HEK293 (cell line): ENCODE measurements at regions not wholly inside any gene's neighbourhood (a gene's known extent, or its start where the extent isn't known, plus 50 kb on each side); places are given as distances from the start of the nearest gene placed in this dataset.

Experiments
- CTCF ChIA-PET: fragments of 350-600 bp; formaldehyde crosslinking; extraction: SDS; loops from one replicate; lab custom pipeline; 2021; ENCODE audit warnings: antibody characterized with exemption; lab: Yijun Ruan, JAX
- POLR2A ChIA-PET: fragments of 300-600 bp; formaldehyde crosslinking; extraction: SDS; loops from one replicate; lab custom pipeline; 2020; ENCODE audit warnings: antibody characterized with exemption, inconsistent platforms; lab: Yijun Ruan, JAX
- H3K27ac ChIP-seq: fragments of 200-500 bp; sonication (Bioruptor generic); 2 replicates; pipeline ENCODE4 v1.5.1; 2014; ENCODE audit warnings: low read depth, low read length, control low read depth, inconsistent platforms; ENCODE audit errors: extremely low read depth
- H3K36me3 ChIP-seq, 2 experiments: fragments of 200-500 bp in 1 of 2; sonication (Bioruptor generic) in 1 of 2; 1 replicate in 1 of 2; 2 replicates in 1 of 2; pipeline ENCODE4 v1.5.1; 2014 to 2017; ENCODE audit warnings: inconsistent platforms in 2 of 2, low read length in 2 of 2; ENCODE audit not compliant: control insufficient read depth in 2 of 2, insufficient read depth in 1 of 2
- H3K4me1 ChIP-seq: fragments of 200-500 bp; sonication (Bioruptor generic); 2 replicates; pipeline ENCODE4 v1.5.1; 2014; ENCODE audit warnings: mild to moderate bottlenecking, low read length, inconsistent platforms; ENCODE audit not compliant: control insufficient read depth, insufficient read depth
- H3K4me3 ChIP-seq: 2 replicates; pipeline ENCODE4 v1.5.1; 2011; ENCODE audit warnings: low read depth, mild to moderate bottlenecking, control low read depth, low read length, moderate library complexity
- H3K9me3 ChIP-seq: fragments of 200-500 bp; sonication (Bioruptor generic); 2 replicates; pipeline ENCODE4 v1.5.1; 2014; ENCODE audit warnings: low read depth, low read length, inconsistent platforms; ENCODE audit not compliant: control insufficient read depth, insufficient read depth
- GLI4 ChIP-seq: fragments of 450-650 bp; formaldehyde crosslinking; IDR thresholded peaks from 2 replicates; pipeline ENCODE4 v1.5.1; 2016; ENCODE audit warnings: missing biosample characterization, missing genetic modification characterization
- HIC1 ChIP-seq: fragments of 450-650 bp; formaldehyde crosslinking; IDR thresholded peaks from 2 replicates; pipeline ENCODE4 v1.5.1; 2016; ENCODE audit warnings: missing biosample characterization, missing genetic modification characterization
- KLF17 ChIP-seq: fragments of 450-650 bp; formaldehyde crosslinking; IDR thresholded peaks from 2 replicates; pipeline ENCODE4 v1.5.1; 2016; ENCODE audit warnings: missing biosample characterization, missing genetic modification characterization
- TCF7L2 ChIP-seq: IDR thresholded peaks from 2 replicates; pipeline ENCODE4 v1.6.1; 2011; ENCODE audit warnings: low read depth, mild to moderate bottlenecking, inconsistent platforms, low read length, moderate library complexity, borderline replicate concordance
- TSHZ1 ChIP-seq: fragments of 450-650 bp; formaldehyde crosslinking; IDR thresholded peaks from 2 replicates; pipeline ENCODE4 v1.5.1; 2016; ENCODE audit warnings: missing biosample characterization, missing genetic modification characterization, borderline replicate concordance
- YY1 ChIP-seq: fragments of 450-650 bp; formaldehyde crosslinking; IDR thresholded peaks from 2 replicates; pipeline ENCODE4 v1.5.1; 2018; ENCODE audit warnings: missing biosample characterization, missing genetic modification characterization
- ZFP3 ChIP-seq: fragments of 450-650 bp; formaldehyde crosslinking; IDR thresholded peaks from 2 replicates; pipeline ENCODE4 v1.5.1; 2016; ENCODE audit warnings: low read depth, missing biosample characterization, missing genetic modification characterization
- ZFP37 ChIP-seq: fragments of 450-650 bp; formaldehyde crosslinking; IDR thresholded peaks from 2 replicates; pipeline ENCODE4 v1.5.1; 2016; ENCODE audit warnings: missing biosample characterization, missing genetic modification characterization
- ZNF138 ChIP-seq: fragments of 450-650 bp; formaldehyde crosslinking; IDR thresholded peaks from 2 replicates; pipeline ENCODE4 v1.5.1; 2016; ENCODE audit warnings: missing biosample characterization, missing genetic modification characterization, borderline replicate concordance
- ZNF140 ChIP-seq: fragments of 450-650 bp; formaldehyde crosslinking; IDR thresholded peaks from 2 replicates; pipeline ENCODE4 v1.5.1; 2016; ENCODE audit warnings: missing biosample characterization, missing genetic modification characterization
- ZNF16 ChIP-seq: fragments of 450-650 bp; formaldehyde crosslinking; IDR thresholded peaks from 2 replicates; pipeline ENCODE4 v1.5.1; 2016; ENCODE audit warnings: low read depth, missing biosample characterization, missing genetic modification characterization
- ZNF280C ChIP-seq: fragments of 450-650 bp; formaldehyde crosslinking; IDR thresholded peaks from 2 replicates; pipeline ENCODE4 v1.5.1; 2016; ENCODE audit warnings: missing biosample characterization, missing genetic modification characterization
- ZNF350 ChIP-seq: fragments of 450-650 bp; formaldehyde crosslinking; IDR thresholded peaks from 2 replicates; pipeline ENCODE4 v1.5.0; 2017; ENCODE audit warnings: missing biosample characterization, mild to moderate bottlenecking, missing genetic modification characterization
- ZNF404 ChIP-seq: fragments of 450-650 bp; formaldehyde crosslinking; IDR thresholded peaks from 2 replicates; pipeline ENCODE4 v1.5.1; 2017; ENCODE audit warnings: missing biosample characterization, missing genetic modification characterization
- ZNF423 ChIP-seq: fragments of 450-650 bp; formaldehyde crosslinking; IDR thresholded peaks from 2 replicates; pipeline ENCODE4 v1.5.1; 2016; ENCODE audit warnings: missing biosample characterization, missing genetic modification characterization
- ZNF513 ChIP-seq: fragments of 450-650 bp; IDR thresholded peaks from 2 replicates; pipeline ENCODE4 v1.5.1; 2018; ENCODE audit warnings: missing biosample characterization, missing genetic modification characterization
- ZNF514 ChIP-seq: fragments of 450-650 bp; formaldehyde crosslinking; IDR thresholded peaks from 2 replicates; pipeline ENCODE4 v1.5.1; 2016; ENCODE audit warnings: missing biosample characterization, missing genetic modification characterization
- ZNF544 ChIP-seq: fragments of 450-650 bp; formaldehyde crosslinking; IDR thresholded peaks from 2 replicates; pipeline ENCODE4 v1.5.0; 2017; ENCODE audit warnings: missing biosample characterization, missing genetic modification characterization
- ZNF548 ChIP-seq: fragments of 450-650 bp; formaldehyde crosslinking; IDR thresholded peaks from 2 replicates; pipeline ENCODE4 v1.5.1; 2016; ENCODE audit warnings: missing biosample characterization, missing genetic modification characterization
- ZNF561 ChIP-seq: fragments of 450-650 bp; IDR thresholded peaks from 2 replicates; pipeline ENCODE4 v1.5.1; 2018; ENCODE audit warnings: missing biosample characterization, missing genetic modification characterization, borderline replicate concordance
- ZNF580 ChIP-seq: fragments of 450-650 bp; formaldehyde crosslinking; IDR thresholded peaks from 2 replicates; pipeline ENCODE4 v1.5.1; 2016; ENCODE audit warnings: missing biosample characterization, missing genetic modification characterization
- ZNF596 ChIP-seq: fragments of 450-650 bp; IDR thresholded peaks from 2 replicates; pipeline ENCODE4 v1.5.0; 2018; ENCODE audit warnings: missing biosample characterization, mild to moderate bottlenecking, missing genetic modification characterization, moderate library complexity
- ZNF621 ChIP-seq: fragments of 450-650 bp; formaldehyde crosslinking; IDR thresholded peaks from 2 replicates; pipeline ENCODE4 v1.5.1; 2017; ENCODE audit warnings: missing biosample characterization, missing genetic modification characterization
- ZNF701 ChIP-seq: fragments of 450-650 bp; formaldehyde crosslinking; IDR thresholded peaks from 2 replicates; pipeline ENCODE4 v1.5.1; 2016; ENCODE audit warnings: missing biosample characterization, missing genetic modification characterization

- TF ChIP-seq HIC1 (tag by site-specific recombination): no peak
- no peak for TF ChIP-seq ZFP3 (tag by site-specific recombination)
- no peak for TF ChIP-seq ZNF280C (tag by site-specific recombination)
- no peak for TF ChIP-seq ZNF561 (tag by site-specific recombination)
- no peak for TF ChIP-seq ZNF596 (tag by site-specific recombination)
- TF ChIP-seq TCF7L2: no peak
- no peak for TF ChIP-seq ZNF701
- TF ChIP-seq GLI4 (tag by site-specific recombination): no peak
- TF ChIP-seq ZNF514 (tag by site-specific recombination): no peak
- no peak for TF ChIP-seq YY1 (tag by site-specific recombination)
Measured at GRCh38 chr18:70732916-70733315, 444.1 kb downstream of the SOCS6 start (continued).

- H3K4me1 ChIP-seq: no peaks in the 10 kb centered on the region
- ChIA-PET CTCF (no interaction called here), POLR2A (no interaction called here)
- TF ChIP-seq ZNF140 (tag by site-specific recombination): no peak
- no peak for TF ChIP-seq KLF17 (tag by site-specific recombination)
- TF ChIP-seq ZNF16: no peak
- no peak for TF ChIP-seq ZNF544 (tag by site-specific recombination)
- no peaks in the 10 kb centered on the region for H3K9me3 ChIP-seq
- H3K36me3 ChIP-seq: no peaks in the 10 kb centered on the region
- H3K4me3 ChIP-seq: no peak overlapping the region
- H3K27ac ChIP-seq: no peak overlapping the region
Measured at GRCh38 chr18:70732188-70732587, 443.3 kb downstream of the SOCS6 start.

GRCh38 chr18:70720607-70721006 lies 431.8 kb downstream of the SOCS6 start:
- Histone ChIP-seq H3K36me3 (no peaks in the 10 kb centered on the region), H3K4me1 (no peaks in the 10 kb centered on the region), H3K4me3 (no peak overlapping the region), H3K27ac (no peak overlapping the region), H3K9me3 (no peaks in the 10 kb centered on the region)
- ChIA-PET CTCF (interaction anchor here (0.9 kb wide), 1 partner anchor 1616 kb away, joined by 3 read pairs; no protein-coding TSS in a partner anchor), POLR2A (interaction anchor here (0.6 kb wide), 1 partner anchor 61 kb away, joined by 3 read pairs; no protein-coding TSS in a partner anchor)
- TF ChIP-seq ZNF621 (no peak), ZNF138 (tag by site-specific recombination) (no peak), ZNF404 (tag by site-specific recombination) (no peak), ZNF596 (tag by site-specific recombination) (no peak), ZNF548 (tag by site-specific recombination) (no peak), ZFP37 (tag by site-specific recombination) (no peak), ZNF423 (tag by site-specific recombination) (no peak), ZNF513 (tag by site-specific recombination) (no peak), ZNF580 (tag by site-specific recombination) (no peak), ZNF350 (no peak), TSHZ1 (no peak)
